ENCODE measurements at regions not wholly inside any gene's neighbourhood (a gene's known extent, or its start where the extent isn't known, plus 50 kb on each side); places are given as distances from the start of the nearest gene placed in this dataset.
A peak's percentile ranks its signal among the peaks of the same experiment; 100 is the strongest.

GRCh38 chr2:43127941-43128558 lies 98.4 kb downstream of the ZFP36L2 start:
- DNase-seq, result no peak

- peak in 1 of 3 experiments; percentile 17 for DNase-seq
Observed at GRCh38 chr2:43127208-43127940, 99.0 kb downstream of the ZFP36L2 start.

- no peak for DNase-seq
Observed at GRCh38 chr2:43126817-43127207, 99.6 kb downstream of the ZFP36L2 start.

- no peak for DNase-seq
Observed at GRCh38 chr2:43125090-43125998, 101.1 kb downstream of the ZFP36L2 start.

GRCh38 chr2:43124687-43125057 lies 101.7 kb downstream of the ZFP36L2 start:
- no peak for DNase-seq

GRCh38 chr2:43123981-43124686 lies 102.3 kb downstream of the ZFP36L2 start:
- DNase-seq, result no peak

GRCh38 chr2:43123486-43123885 lies 102.9 kb downstream of the ZFP36L2 start:
- no peak for DNase-seq

- DNase-seq, result no peak
Observed at GRCh38 chr2:43123028-43123427, 103.4 kb downstream of the ZFP36L2 start.

- DNase-seq, result no peak
Observed at GRCh38 chr2:43121580-43122314, 104.7 kb downstream of the ZFP36L2 start.

GRCh38 chr2:43119303-43119702 lies 107.1 kb downstream of the ZFP36L2 start:
- DNase-seq, result no peak

GRCh38 chr2:43117521-43118143 lies 108.8 kb downstream of the ZFP36L2 start:
- no peak for DNase-seq

- DNase-seq, result no peak
Observed at GRCh38 chr2:43116988-43117387, 109.4 kb downstream of the ZFP36L2 start.

GRCh38 chr2:43115881-43116280 lies 110.5 kb downstream of the ZFP36L2 start:
- DNase-seq, result peak in 1 of 3 experiments; percentile 26

GRCh38 chr2:43114210-43114609 lies 112.2 kb downstream of the ZFP36L2 start:
- no peak for DNase-seq

GRCh38 chr2:43111788-43112554 lies 114.4 kb downstream of the ZFP36L2 start:
- DNase-seq, result no peak

- DNase-seq, result no peak
Observed at GRCh38 chr2:43110442-43110871, 115.9 kb downstream of the ZFP36L2 start.

GRCh38 chr2:43109261-43109743 lies 117.1 kb downstream of the ZFP36L2 start:
- no peak for DNase-seq

GRCh38 chr2:43107679-43108078 lies 118.7 kb downstream of the ZFP36L2 start:
- DNase-seq, result no peak

- DNase-seq, result no peak
Observed at GRCh38 chr2:43106559-43107527, 119.6 kb downstream of the ZFP36L2 start.

All from NCI-H1417 (cell line).